Mammary epithelial cell (primary cell): ENCODE measurements at regions not wholly inside any gene's neighbourhood (a gene's known extent, or its start where the extent isn't known, plus 50 kb on each side); places are given as distances from the start of the nearest gene placed in this dataset.

Experiments used
- EZH2 ChIP-seq: IDR thresholded peaks from 2 replicates; pipeline ENCODE4 v1.6.1; 2012; ENCODE audit warnings: low read length, inconsistent platforms, borderline replicate concordance
- TF ChIP-seq, protein P1 (sequence below), 2 donors: IDR thresholded peaks in 1 of 2; conservative IDR thresholded peaks in 1 of 2; 2 replicates each; pipeline ENCODE4 v1.5.1; 2011 to 2012; ENCODE audit warnings: inconsistent platforms in 2 of 2, low read length in 2 of 2, mild to moderate bottlenecking in 2 of 2, control low read depth in 1 of 2, low read depth in 1 of 2; ENCODE audit not compliant: insufficient read depth in 1 of 2; ENCODE audit errors: extremely low read depth in 1 of 2

DNA sequence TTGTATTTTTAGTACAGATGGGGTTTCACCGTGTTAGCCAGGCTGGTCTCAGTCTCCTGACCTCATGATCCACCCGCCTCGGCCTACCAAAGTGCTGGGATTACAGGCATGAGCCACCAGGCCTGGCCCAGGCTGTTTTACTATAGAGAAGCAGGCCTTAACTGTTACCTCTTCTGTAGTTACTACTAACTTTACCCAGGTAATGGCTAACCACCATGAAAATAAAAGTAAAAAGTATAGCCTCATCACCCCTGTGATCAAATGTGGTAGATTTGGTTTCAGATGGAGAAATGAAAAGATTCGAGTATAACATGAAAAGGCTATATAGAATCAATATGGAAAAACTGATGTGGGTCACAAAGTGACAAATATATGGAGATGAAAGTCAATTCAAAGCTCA, 210.1 kb downstream of the CD47 start:
- TF ChIP-seq, protein P1, sequence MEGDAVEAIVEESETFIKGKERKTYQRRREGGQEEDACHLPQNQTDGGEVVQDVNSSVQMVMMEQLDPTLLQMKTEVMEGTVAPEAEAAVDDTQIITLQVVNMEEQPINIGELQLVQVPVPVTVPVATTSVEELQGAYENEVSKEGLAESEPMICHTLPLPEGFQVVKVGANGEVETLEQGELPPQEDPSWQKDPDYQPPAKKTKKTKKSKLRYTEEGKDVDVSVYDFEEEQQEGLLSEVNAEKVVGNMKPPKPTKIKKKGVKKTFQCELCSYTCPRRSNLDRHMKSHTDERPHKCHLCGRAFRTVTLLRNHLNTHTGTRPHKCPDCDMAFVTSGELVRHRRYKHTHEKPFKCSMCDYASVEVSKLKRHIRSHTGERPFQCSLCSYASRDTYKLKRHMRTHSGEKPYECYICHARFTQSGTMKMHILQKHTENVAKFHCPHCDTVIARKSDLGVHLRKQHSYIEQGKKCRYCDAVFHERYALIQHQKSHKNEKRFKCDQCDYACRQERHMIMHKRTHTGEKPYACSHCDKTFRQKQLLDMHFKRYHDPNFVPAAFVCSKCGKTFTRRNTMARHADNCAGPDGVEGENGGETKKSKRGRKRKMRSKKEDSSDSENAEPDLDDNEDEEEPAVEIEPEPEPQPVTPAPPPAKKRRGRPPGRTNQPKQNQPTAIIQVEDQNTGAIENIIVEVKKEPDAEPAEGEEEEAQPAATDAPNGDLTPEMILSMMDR (conservative IDR thresholded peaks at IDR 0.05 in 1 of 2, IDR thresholded peaks at IDR 0.05 in 1 of 2; ENCODE audit: extremely low read depth in 1 of 2, insufficient read depth in 1 of 2, low read depth in 1 of 2, low read length in 2 of 2) = no peak
- TF ChIP-seq EZH2 = no peak
